Panc1 (cell line): ENCODE measurements at regions not wholly inside any gene's neighbourhood (a gene's known extent, or its start where the extent isn't known, plus 50 kb on each side); places are given as distances from the start of the nearest gene placed in this dataset.

Experiments used
- ATAC-seq: fragments of 200-7000 bp; cut with Tn5 transposase; 2 replicates; pipeline ENCODE4 v1.9.1; 2020; ENCODE audit warnings: mild to moderate bottlenecking, moderate library complexity
- BruUV-seq: library from RNA; stranded (reverse); fragments of 400-500 nt; replicated peaks from 2 replicates; lab custom pipeline; 2021; lab: Mats Ljungman, UMichigan
- CTCF ChIA-PET: fragments of 300-600 bp; sonication (Branson Sonifier 250); formaldehyde crosslinking; loops from one replicate; lab custom pipeline; 2022; ENCODE audit warnings: antibody characterized with exemption; lab: Charles Lee
- POLR2A ChIA-PET: fragments of 300-600 bp; sonication (Branson Sonifier 250); formaldehyde crosslinking; loops from one replicate; lab custom pipeline; 2022; ENCODE audit warnings: antibody characterized with exemption; lab: Charles Lee
- DNase-seq: peaks from one replicate; pipeline ENCODE4 v3.0.0-alpha.2; 2010; ENCODE audit warnings: low read depth, low spot score
- H3K27ac ChIP-seq: 2 replicates; pipeline ENCODE4 v1.5.1; 2011; ENCODE audit warnings: mild to moderate bottlenecking, low read length, inconsistent platforms
- H3K27me3 ChIP-seq: fragments of 200-500 bp; sonication (Bioruptor generic); 2 replicates; pipeline ENCODE4 v1.6.0; 2014; ENCODE audit warnings: low read length, inconsistent platforms; ENCODE audit not compliant: control insufficient read depth, insufficient read depth
- H3K36me3 ChIP-seq: fragments of 200-500 bp; sonication (Bioruptor generic); 2 replicates; pipeline ENCODE4 v1.5.1; 2014; ENCODE audit warnings: inconsistent platforms, mild to moderate bottlenecking, low read length, moderate library complexity; ENCODE audit not compliant: control insufficient read depth, insufficient read depth
- H3K4me1 ChIP-seq: 2 replicates; pipeline ENCODE4 v1.5.1; 2011; ENCODE audit warnings: inconsistent platforms, mild to moderate bottlenecking, low read length, moderate library complexity; ENCODE audit not compliant: control insufficient read depth, insufficient read depth
- H3K4me3 ChIP-seq, 2 experiments: 2 replicates each; pipeline ENCODE4 v1.5.1; 2011 to 2012; ENCODE audit warnings: low read depth in 2 of 2, low read length in 2 of 2, mild to moderate bottlenecking in 2 of 2, inconsistent platforms in 1 of 2, moderate library complexity in 1 of 2
- H3K9me3 ChIP-seq: fragments of 200-500 bp; sonication (Bioruptor generic); 2 replicates; pipeline ENCODE4 v1.5.1; 2014; ENCODE audit warnings: low read depth, mild to moderate bottlenecking, inconsistent platforms, low read length, moderate library complexity; ENCODE audit not compliant: control insufficient read depth, insufficient read depth
- CTCF ChIP-seq: fragments of 450-650 bp; IDR thresholded peaks from 2 replicates; pipeline ENCODE4 v1.5.1; 2017; ENCODE audit warnings: mild to moderate bottlenecking
- POLR2AphosphoS5 ChIP-seq: IDR thresholded peaks from 2 replicates; pipeline ENCODE4 v1.6.1; 2012; ENCODE audit warnings: mild to moderate bottlenecking, low read depth, low read length, moderate library complexity
- REST ChIP-seq, 2 experiments: IDR thresholded peaks; 2 replicates each; pipeline ENCODE4 v1.6.1; 2011 to 2012; ENCODE audit warnings: low read depth in 2 of 2, control low read depth in 1 of 2, low read length in 1 of 2, mild to moderate bottlenecking in 1 of 2, moderate library complexity in 1 of 2; ENCODE audit not compliant: insufficient read depth in 1 of 2
- SIN3A ChIP-seq: IDR thresholded peaks from 2 replicates; pipeline ENCODE4 v1.6.1; 2012; ENCODE audit warnings: low read depth, mild to moderate bottlenecking, low read length, moderate library complexity, borderline replicate concordance; ENCODE audit not compliant: insufficient read depth
- TCF7L2 ChIP-seq: IDR thresholded peaks from 2 replicates; pipeline ENCODE4 v1.6.1; 2011; ENCODE audit warnings: mild to moderate bottlenecking, low read depth, low read length, inconsistent platforms
- in situ Hi-C: cut with HindIII; loops from 2 replicates; pipeline ENCODE4 v1.10.0; 2016; ENCODE audit warnings: low sequenced_read_pairs, low pct_unique_long_range_greater_than_20kb
- intact Hi-C: fragments of 100-400 bp; cut with micrococcal nuclease; formaldehyde crosslinking; loops from one replicate; pipeline ENCODE4 v1.10.0; 2022; ENCODE audit not compliant: unreplicated experiment

- intact Hi-C loops = no loop called here
- Histone ChIP-seq H3K27ac (no peak overlapping the region), H3K4me3 (no peak overlapping the region), H3K4me1 (no peaks in the 10 kb centered on the region), H3K36me3 (no peaks in the 10 kb centered on the region), H3K27me3 (peaks cover 5% of the 10 kb centered on the region), H3K9me3 (no peaks in the 10 kb centered on the region)
- ATAC-seq (no peak), DNase-seq (no peak)
- no peak for TF ChIP-seq TCF7L2
- in situ Hi-C loops = no loop called here
- POLR2A ChIA-PET = no interaction called here
- CTCF ChIA-PET = no interaction called here
- BruUV-seq = no TSS peak
Measured at GRCh38 chr20:22159276-22159675, 425.1 kb downstream of the FOXA2 start.

- TF ChIP-seq REST (IDR thresholded peaks at IDR 0.05; ENCODE audit: insufficient read depth in 1 of 2, low read depth in 2 of 2, low read length in 1 of 2) = no peak
- TF ChIP-seq SIN3A = no peak
- no peak for TF ChIP-seq POLR2AphosphoS5
- TF ChIP-seq CTCF = no peak
- no peak for TF ChIP-seq TCF7L2
- Histone ChIP-seq H3K27ac (no peak overlapping the region), H3K9me3 (peaks cover 3% of the 10 kb centered on the region; the same call in 1 of the 2 replicates), H3K36me3 (no peaks in the 10 kb centered on the region), H3K4me1 (no peaks in the 10 kb centered on the region), H3K27me3 (no peaks in the 10 kb centered on the region), H3K4me3 (no peak overlapping the region)
- ChIA-PET POLR2A (no interaction called here), CTCF (interaction anchor here (0.5 kb wide), 1 partner anchor 124 kb away, joined by 4 read pairs; no protein-coding TSS in a partner anchor)
- ATAC-seq = no peak
- in situ Hi-C loops (no loop called here), intact Hi-C loops (no loop called here)
- no TSS peak for BruUV-seq
- DNase-seq = no peak
Measured at GRCh38 chr20:22127587-22127986, 422.1 kb downstream of the PAX1 start.

GRCh38 chr20:22106308-22106938 lies 401.0 kb downstream of the PAX1 start:
- POLR2A ChIA-PET = no interaction called here

More at GRCh38 chr20:22106308-22106938, 401.0 kb downstream of the PAX1 start:
- TF ChIP-seq POLR2AphosphoS5 = no peak
- peak; percentile 63; the same call in 1 of the 2 replicates for TF ChIP-seq CTCF
- no peaks in the 10 kb centered on the region for H3K4me1 ChIP-seq
- no peak overlapping the region for H3K4me3 ChIP-seq
- ATAC-seq = no peak
- CTCF ChIA-PET = interaction anchor here (1.0 kb wide), 1 partner anchor 387 kb away, joined by 8 read pairs; no protein-coding TSS in a partner anchor
- no peaks in the 10 kb centered on the region for H3K9me3 ChIP-seq
- no peaks in the 10 kb centered on the region for H3K27me3 ChIP-seq
- no TSS peak for BruUV-seq
- no peak overlapping the region for H3K27ac ChIP-seq
- in situ Hi-C loops = no loop called here
- intact Hi-C loops = loop anchor here (1.0 kb wide), 1 partner anchor 387 kb away; no protein-coding TSS in a partner anchor
- no peaks in the 10 kb centered on the region for H3K36me3 ChIP-seq
- DNase-seq = peak; percentile 12
